A549 (cell line): ENCODE measurements at regions not wholly inside any gene's neighbourhood (a gene's known extent, or its start where the extent isn't known, plus 50 kb on each side); places are given as distances from the start of the nearest gene placed in this dataset.

Experiments
- ESRRA ChIP-seq: fragments of 150-350 bp; IDR thresholded peaks from 2 replicates; pipeline ENCODE4 v1.6.1; 2014; ENCODE audit warnings: mild to moderate bottlenecking, low read length, borderline replicate concordance
- PHF8 ChIP-seq: fragments of 200-600 bp; sonication (generic); IDR thresholded peaks from 2 replicates; pipeline ENCODE4 v1.6.1; 2016; ENCODE audit warnings: low read depth, mild to moderate bottlenecking, antibody characterized with exemption, moderate library complexity, borderline replicate concordance
- POLR2A ChIP-seq: IDR thresholded peaks from 2 replicates; pipeline ENCODE4 v1.6.1; 2012; ENCODE audit warnings: mild to moderate bottlenecking, low read length
- RNF2 ChIP-seq: fragments of 200-600 bp; sonication (generic); IDR thresholded peaks from 2 replicates; pipeline ENCODE4 v1.6.1; 2016; ENCODE audit warnings: low read depth, mild to moderate bottlenecking, antibody characterized with exemption, moderate library complexity, borderline replicate concordance
- ZFP36 ChIP-seq: fragments of 450-650 bp; IDR thresholded peaks from 2 replicates; pipeline ENCODE4 v1.6.1; 2014; ENCODE audit warnings: borderline replicate concordance; ENCODE audit not compliant: partially characterized antibody
- TF ChIP-seq, protein P1 (sequence below): fragments of 450-650 bp; IDR thresholded peaks from 2 replicates; pipeline ENCODE4 v1.6.1; 2014; ENCODE audit warnings: antibody characterized with exemption
- TF ChIP-seq, protein P2 (sequence below): fragments of >200 bp; sonication (Bioruptor Twin); formaldehyde crosslinking; IDR thresholded peaks from 3 replicates; pipeline ENCODE4 v1.5.1; 2016

DNA sequence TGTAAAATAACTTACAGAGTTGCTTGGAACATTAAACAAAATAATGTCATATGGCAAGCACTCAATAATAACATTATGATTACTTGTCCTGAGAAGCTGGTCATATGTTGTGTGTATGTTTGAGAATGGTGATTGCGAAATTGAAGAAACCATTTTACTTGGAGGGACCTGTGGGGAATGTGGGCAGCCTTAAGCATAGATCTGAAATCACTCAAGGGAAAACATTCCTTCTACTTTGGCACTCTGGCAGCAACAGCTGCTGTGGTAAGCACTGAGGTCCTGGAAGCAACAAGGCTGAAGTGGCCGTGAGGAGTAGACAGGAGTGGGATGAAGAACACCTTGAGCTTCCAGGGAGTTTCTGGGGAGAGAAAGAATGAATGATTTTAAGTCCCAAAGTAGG, 165.4 kb upstream of the ADAMTS5 start:
- TF ChIP-seq, protein P1, sequence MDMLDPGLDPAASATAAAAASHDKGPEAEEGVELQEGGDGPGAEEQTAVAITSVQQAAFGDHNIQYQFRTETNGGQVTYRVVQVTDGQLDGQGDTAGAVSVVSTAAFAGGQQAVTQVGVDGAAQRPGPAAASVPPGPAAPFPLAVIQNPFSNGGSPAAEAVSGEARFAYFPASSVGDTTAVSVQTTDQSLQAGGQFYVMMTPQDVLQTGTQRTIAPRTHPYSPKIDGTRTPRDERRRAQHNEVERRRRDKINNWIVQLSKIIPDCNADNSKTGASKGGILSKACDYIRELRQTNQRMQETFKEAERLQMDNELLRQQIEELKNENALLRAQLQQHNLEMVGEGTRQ: no peak
- TF ChIP-seq, protein P2, sequence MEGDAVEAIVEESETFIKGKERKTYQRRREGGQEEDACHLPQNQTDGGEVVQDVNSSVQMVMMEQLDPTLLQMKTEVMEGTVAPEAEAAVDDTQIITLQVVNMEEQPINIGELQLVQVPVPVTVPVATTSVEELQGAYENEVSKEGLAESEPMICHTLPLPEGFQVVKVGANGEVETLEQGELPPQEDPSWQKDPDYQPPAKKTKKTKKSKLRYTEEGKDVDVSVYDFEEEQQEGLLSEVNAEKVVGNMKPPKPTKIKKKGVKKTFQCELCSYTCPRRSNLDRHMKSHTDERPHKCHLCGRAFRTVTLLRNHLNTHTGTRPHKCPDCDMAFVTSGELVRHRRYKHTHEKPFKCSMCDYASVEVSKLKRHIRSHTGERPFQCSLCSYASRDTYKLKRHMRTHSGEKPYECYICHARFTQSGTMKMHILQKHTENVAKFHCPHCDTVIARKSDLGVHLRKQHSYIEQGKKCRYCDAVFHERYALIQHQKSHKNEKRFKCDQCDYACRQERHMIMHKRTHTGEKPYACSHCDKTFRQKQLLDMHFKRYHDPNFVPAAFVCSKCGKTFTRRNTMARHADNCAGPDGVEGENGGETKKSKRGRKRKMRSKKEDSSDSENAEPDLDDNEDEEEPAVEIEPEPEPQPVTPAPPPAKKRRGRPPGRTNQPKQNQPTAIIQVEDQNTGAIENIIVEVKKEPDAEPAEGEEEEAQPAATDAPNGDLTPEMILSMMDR: no peak
- TF ChIP-seq ZFP36: no peak
- TF ChIP-seq POLR2A: no peak
- no peak for TF ChIP-seq RNF2
- no peak for TF ChIP-seq PHF8
- no peak for TF ChIP-seq ESRRA
